GM12878 (cell line): ENCODE measurements at regions not wholly inside any gene's neighbourhood (a gene's known extent, or its start where the extent isn't known, plus 50 kb on each side); places are given as distances from the start of the nearest gene placed in this dataset.

Source experiments
- BHLHE40 ChIP-seq, 2 experiments: fragments of 450-650 bp in 1 of 2; IDR thresholded peaks; 2 replicates each; pipeline ENCODE4 v1.6.1; 2011 to 2017; ENCODE audit warnings: low read depth in 2 of 2, borderline replicate concordance in 1 of 2, improper control_type of control experiment in 1 of 2, low read length in 1 of 2, mild to moderate bottlenecking in 1 of 2
- NRF1 ChIP-seq: conservative IDR thresholded peaks from 2 replicates; pipeline ENCODE4 v1.6.1; 2011; ENCODE audit warnings: mild to moderate bottlenecking, low read depth, low read length, improper control_type of control experiment
- POLR2A ChIP-seq: IDR thresholded peaks from 2 replicates; pipeline ENCODE4 v1.6.1; 2011; ENCODE audit warnings: low read depth, mild to moderate bottlenecking, low read length
- RBBP5 ChIP-seq: fragments of 200-600 bp; sonication (generic); conservative IDR thresholded peaks from 2 replicates; pipeline ENCODE4 v1.6.1; 2016
- REST ChIP-seq: IDR thresholded peaks from 2 replicates; pipeline ENCODE4 v1.6.1; 2012; ENCODE audit warnings: mild to moderate bottlenecking, low read depth, low read length
- SREBF2 ChIP-seq: IDR thresholded peaks from 2 replicates; pipeline ENCODE4 v1.6.1; 2012; ENCODE audit warnings: mild to moderate bottlenecking, low read length
- TF ChIP-seq, protein P1 (sequence below), 3 experiments: IDR thresholded peaks in 2 of 3; conservative IDR thresholded peaks in 1 of 3; 2 replicates each; pipeline ENCODE4 v1.5.1; 2011; ENCODE audit warnings: low read depth in 3 of 3, low read length in 3 of 3, mild to moderate bottlenecking in 3 of 3, control low read depth in 2 of 3, moderate library complexity in 2 of 3, inconsistent platforms in 1 of 3, mixed read lengths in 1 of 3; ENCODE audit not compliant: control insufficient read depth in 2 of 3, insufficient read depth in 1 of 3; ENCODE audit errors: extremely low read depth in 1 of 3
- TF ChIP-seq, protein P2 (sequence below): IDR thresholded peaks from 2 replicates; pipeline ENCODE4 v1.6.1; 2012; ENCODE audit warnings: low read depth, low read length, improper control_type of control experiment

GRCh38 chr2:64249426-64249825 lies 105.2 kb upstream of the PELI1 start:
- TF ChIP-seq BHLHE40 (IDR thresholded peaks at IDR 0.05; ENCODE audit: borderline replicate concordance in 1 of 2, low read depth in 2 of 2, low read length in 1 of 2) (no peak), NRF1 (no peak), RBBP5 (no peak), SREBF2 (no peak), REST (no peak), POLR2A (no peak)
- TF ChIP-seq, protein P1, sequence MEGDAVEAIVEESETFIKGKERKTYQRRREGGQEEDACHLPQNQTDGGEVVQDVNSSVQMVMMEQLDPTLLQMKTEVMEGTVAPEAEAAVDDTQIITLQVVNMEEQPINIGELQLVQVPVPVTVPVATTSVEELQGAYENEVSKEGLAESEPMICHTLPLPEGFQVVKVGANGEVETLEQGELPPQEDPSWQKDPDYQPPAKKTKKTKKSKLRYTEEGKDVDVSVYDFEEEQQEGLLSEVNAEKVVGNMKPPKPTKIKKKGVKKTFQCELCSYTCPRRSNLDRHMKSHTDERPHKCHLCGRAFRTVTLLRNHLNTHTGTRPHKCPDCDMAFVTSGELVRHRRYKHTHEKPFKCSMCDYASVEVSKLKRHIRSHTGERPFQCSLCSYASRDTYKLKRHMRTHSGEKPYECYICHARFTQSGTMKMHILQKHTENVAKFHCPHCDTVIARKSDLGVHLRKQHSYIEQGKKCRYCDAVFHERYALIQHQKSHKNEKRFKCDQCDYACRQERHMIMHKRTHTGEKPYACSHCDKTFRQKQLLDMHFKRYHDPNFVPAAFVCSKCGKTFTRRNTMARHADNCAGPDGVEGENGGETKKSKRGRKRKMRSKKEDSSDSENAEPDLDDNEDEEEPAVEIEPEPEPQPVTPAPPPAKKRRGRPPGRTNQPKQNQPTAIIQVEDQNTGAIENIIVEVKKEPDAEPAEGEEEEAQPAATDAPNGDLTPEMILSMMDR (IDR thresholded peaks at IDR 0.05 in 2 of 3, conservative IDR thresholded peaks at IDR 0.05 in 1 of 3; ENCODE audit: control insufficient read depth in 2 of 3, extremely low read depth in 1 of 3, insufficient read depth in 1 of 3, low read depth in 3 of 3, low read length in 3 of 3), result no peak
- TF ChIP-seq, protein P2, sequence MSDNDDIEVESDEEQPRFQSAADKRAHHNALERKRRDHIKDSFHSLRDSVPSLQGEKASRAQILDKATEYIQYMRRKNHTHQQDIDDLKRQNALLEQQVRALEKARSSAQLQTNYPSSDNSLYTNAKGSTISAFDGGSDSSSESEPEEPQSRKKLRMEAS, result no peak
